Lower leg skin (tissue), 4 donors: ENCODE measurements at regions not wholly inside any gene's neighbourhood (a gene's known extent, or its start where the extent isn't known, plus 50 kb on each side); places are given as distances from the start of the nearest gene placed in this dataset.
A peak's percentile ranks its signal among the peaks of the same experiment; 100 is the strongest.

Experiments
- DNase-seq, 2 donors: peaks; one replicate each; pipeline ENCODE4 v3.0.0-alpha.2; 2019; ENCODE audit warnings: low spot score in 2 of 2
- H3K4me3 ChIP-seq: fragments of 200-600 bp; sonication (generic); 2 replicates; pipeline ENCODE4 v1.5.1; 2017; ENCODE audit warnings: mild to moderate bottlenecking, low read depth; ENCODE audit not compliant: poor library complexity, severe bottlenecking
- POLR2A ChIP-seq, 2 donors: fragments of 450-650 bp; IDR thresholded peaks; one replicate each; pipeline ENCODE4 v1.6.1; 2016 to 2017; ENCODE audit warnings: antibody characterized with exemption in 2 of 2, mild to moderate bottlenecking in 1 of 2, moderate library complexity in 1 of 2
- WGBS, 2 donors: methylation state at CpG; one replicate each; pipeline ENCODE4 v1.1.5; 2018; 5-methylcytosine and 5-hydroxymethylcytosine counted together
- intact Hi-C: fragments of 100-400 bp; cut with DNase I; formaldehyde crosslinking; loops from one replicate; pipeline ENCODE4 v1.15.0; 2023; ENCODE audit warnings: low total_unique reads
- TF ChIP-seq, protein P1 (sequence below), 3 donors: fragments of 450-650 bp; IDR thresholded peaks; one replicate each; pipeline ENCODE4 v1.5.1; 2016; ENCODE audit warnings: antibody characterized with exemption in 3 of 3, mild to moderate bottlenecking in 3 of 3, moderate library complexity in 2 of 3

- no peak for TF ChIP-seq POLR2A (IDR thresholded peaks at IDR 0.05)
- TF ChIP-seq, protein P1, sequence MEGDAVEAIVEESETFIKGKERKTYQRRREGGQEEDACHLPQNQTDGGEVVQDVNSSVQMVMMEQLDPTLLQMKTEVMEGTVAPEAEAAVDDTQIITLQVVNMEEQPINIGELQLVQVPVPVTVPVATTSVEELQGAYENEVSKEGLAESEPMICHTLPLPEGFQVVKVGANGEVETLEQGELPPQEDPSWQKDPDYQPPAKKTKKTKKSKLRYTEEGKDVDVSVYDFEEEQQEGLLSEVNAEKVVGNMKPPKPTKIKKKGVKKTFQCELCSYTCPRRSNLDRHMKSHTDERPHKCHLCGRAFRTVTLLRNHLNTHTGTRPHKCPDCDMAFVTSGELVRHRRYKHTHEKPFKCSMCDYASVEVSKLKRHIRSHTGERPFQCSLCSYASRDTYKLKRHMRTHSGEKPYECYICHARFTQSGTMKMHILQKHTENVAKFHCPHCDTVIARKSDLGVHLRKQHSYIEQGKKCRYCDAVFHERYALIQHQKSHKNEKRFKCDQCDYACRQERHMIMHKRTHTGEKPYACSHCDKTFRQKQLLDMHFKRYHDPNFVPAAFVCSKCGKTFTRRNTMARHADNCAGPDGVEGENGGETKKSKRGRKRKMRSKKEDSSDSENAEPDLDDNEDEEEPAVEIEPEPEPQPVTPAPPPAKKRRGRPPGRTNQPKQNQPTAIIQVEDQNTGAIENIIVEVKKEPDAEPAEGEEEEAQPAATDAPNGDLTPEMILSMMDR (IDR thresholded peaks at IDR 0.05): no peak
- WGBS, 2 donors: 87 to 90% methylated on average over 5 of the region's 5 CpGs
- no peak for DNase-seq
- intact Hi-C loops: loop anchor here (10.0 kb wide), 1 partner anchor 798 kb away; no protein-coding TSS in a partner anchor
- H3K4me3 ChIP-seq: no peak overlapping the region
Observed at GRCh38 chr12:58356794-58357193, 415.4 kb downstream of the ATP23 start.

DNA sequence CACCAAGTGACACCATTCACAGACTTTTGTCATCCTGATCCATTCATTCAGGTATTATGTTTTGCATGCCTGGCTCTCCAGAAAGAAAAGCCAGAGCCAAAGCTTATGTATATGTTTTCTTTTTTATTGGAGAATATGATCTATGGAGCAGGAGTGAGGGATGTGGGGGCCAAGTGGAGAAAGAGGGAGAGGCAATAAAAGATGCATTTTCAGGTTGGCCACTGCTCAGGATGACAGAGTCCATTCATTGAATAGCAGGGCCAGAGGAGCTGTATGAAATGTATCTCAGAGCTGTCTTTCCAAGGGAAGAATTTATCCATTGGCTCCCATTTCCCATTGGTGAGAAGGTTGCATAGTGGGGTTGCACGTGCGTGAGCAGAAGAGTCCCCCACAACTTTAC lies 416.1 kb downstream of the ATP23 start:
- no peak overlapping the region for H3K4me3 ChIP-seq
- WGBS, 2 donors: 92 to 96% methylated on average over 2 of the region's 2 CpGs
- no peak for TF ChIP-seq POLR2A (IDR thresholded peaks at IDR 0.05)
- TF ChIP-seq, protein P1 (IDR thresholded peaks at IDR 0.05): no peak
- intact Hi-C loops: loop anchor here (10.0 kb wide), 1 partner anchor 797 kb away; no protein-coding TSS in a partner anchor
- no peak for DNase-seq

- no peak for DNase-seq
Observed at GRCh38 chr12:58358369-58358768, 417.0 kb downstream of the ATP23 start.

DNA sequence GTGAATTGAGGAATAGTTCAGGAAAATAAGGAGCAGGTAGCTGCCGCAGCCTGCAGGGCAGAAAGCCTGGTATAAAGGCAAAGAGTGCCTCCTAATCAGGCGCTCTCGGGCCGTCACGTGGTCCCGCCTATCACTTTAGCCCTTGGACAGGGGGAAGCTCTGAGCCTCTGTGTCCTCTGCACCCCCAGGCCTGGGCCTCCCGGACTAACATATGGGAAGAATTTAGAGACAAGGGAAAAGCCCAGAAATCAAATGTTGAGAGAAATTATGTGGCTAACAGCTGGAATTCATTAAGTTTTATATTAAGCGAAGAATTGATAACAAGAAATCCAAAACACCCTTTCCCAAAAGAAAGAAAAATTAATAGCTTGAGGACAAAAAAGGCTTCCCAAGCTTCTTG lies 417.7 kb downstream of the ATP23 start:
- 49 to 69% methylated on average over 8 of the region's 8 CpGs for WGBS, 2 donors
- peak in 1 of 2 donors; percentile 87 for DNase-seq
- intact Hi-C loops: loop anchor here (10.0 kb wide), 1 partner anchor 796 kb away; no protein-coding TSS in a partner anchor
- TF ChIP-seq POLR2A (IDR thresholded peaks at IDR 0.05): no peak
- TF ChIP-seq, protein P1 (IDR thresholded peaks at IDR 0.05): no peak
- H3K4me3 ChIP-seq: no peak overlapping the region

More at GRCh38 chr12:58358369-58358768, 417.0 kb downstream of the ATP23 start:
- WGBS, 2 donors: 71 to 74% methylated on average over 3 of the region's 3 CpGs
- no peak overlapping the region for H3K4me3 ChIP-seq
- intact Hi-C loops: loop anchor here (10.0 kb wide), 1 partner anchor 796 kb away; no protein-coding TSS in a partner anchor
- no peak for TF ChIP-seq POLR2A (IDR thresholded peaks at IDR 0.05)
- TF ChIP-seq, protein P1 (IDR thresholded peaks at IDR 0.05): no peak

- DNase-seq: no peak
- intact Hi-C loops: no loop called here
- WGBS, 2 donors: 60 to 71% methylated on average over 3 of the region's 3 CpGs
- no peak overlapping the region for H3K4me3 ChIP-seq
- TF ChIP-seq, protein P1 (IDR thresholded peaks at IDR 0.05): no peak
- no peak for TF ChIP-seq POLR2A (IDR thresholded peaks at IDR 0.05)
Observed at GRCh38 chr12:58361056-58361455, 419.7 kb downstream of the ATP23 start.

- intact Hi-C loops: no loop called here
- H3K4me3 ChIP-seq: no peak overlapping the region
- no peak for TF ChIP-seq POLR2A (IDR thresholded peaks at IDR 0.05)
- TF ChIP-seq, protein P1 (IDR thresholded peaks at IDR 0.05): no peak
Observed at GRCh38 chr12:58363971-58364370, 422.6 kb downstream of the ATP23 start.

More at GRCh38 chr12:58363971-58364370, 422.6 kb downstream of the ATP23 start:
- DNase-seq: no peak
